Astrocyte of the cerebellum (primary cell): ENCODE measurements at regions not wholly inside any gene's neighbourhood (a gene's known extent, or its start where the extent isn't known, plus 50 kb on each side); places are given as distances from the start of the nearest gene placed in this dataset.

Experiments
- DNase-seq: peaks from one replicate; pipeline ENCODE4 v3.0.0-alpha.2; 2011; ENCODE audit warnings: low read depth
- H3K4me3 ChIP-seq: 2 replicates; pipeline ENCODE4 v1.5.1; 2011; ENCODE audit warnings: mild to moderate bottlenecking, low read depth, low read length, moderate library complexity
- CTCF ChIP-seq: IDR thresholded peaks from 2 replicates; pipeline ENCODE4 v1.5.1; 2012; ENCODE audit warnings: low read length, low read depth, moderate library complexity, mild to moderate bottlenecking; ENCODE audit errors: missing control alignments
- in situ Hi-C: cut with HindIII; loops from 2 replicates; pipeline ENCODE4 v1.10.0; 2017; ENCODE audit warnings: low sequenced_read_pairs

- TF ChIP-seq CTCF = no peak
- DNase-seq = no peak
- no peak overlapping the region for H3K4me3 ChIP-seq
- in situ Hi-C loops = no loop called here
These were observed 415.2 kb upstream of the SGCG start for GRCh38 chr13:22765547-22765946.

DNA sequence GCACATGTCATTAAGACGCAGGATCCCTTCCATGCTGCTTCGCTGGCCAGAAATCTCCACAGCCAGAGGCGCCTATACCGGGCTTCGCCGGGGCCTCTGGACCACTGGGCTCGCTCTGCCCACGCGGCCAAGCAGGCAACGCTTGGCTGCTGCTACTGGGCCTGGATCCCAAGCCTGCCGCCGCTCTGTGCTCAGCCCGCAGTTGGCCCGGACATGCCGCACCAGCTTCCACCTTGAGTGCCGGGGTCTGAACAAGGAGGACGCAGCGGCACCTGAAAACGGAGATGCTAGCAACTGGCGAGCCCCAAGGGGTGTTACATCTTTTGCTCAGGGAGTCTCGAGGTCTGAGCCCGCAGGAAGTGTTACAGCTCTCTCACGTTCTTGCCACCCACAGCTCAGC, 409.9 kb upstream of the SGCG start:
- no peak for TF ChIP-seq CTCF
- DNase-seq = no peak
- in situ Hi-C loops = no loop called here
- H3K4me3 ChIP-seq = no peak overlapping the region

- no peak for TF ChIP-seq CTCF
- H3K4me3 ChIP-seq = no peak overlapping the region
- in situ Hi-C loops = no loop called here
- DNase-seq = no peak
These were observed 407.3 kb upstream of the SGCG start for GRCh38 chr13:22773465-22773864.

- DNase-seq = no peak
- no peak for TF ChIP-seq CTCF
- in situ Hi-C loops = loop anchor here (25.0 kb wide), 1 partner anchor 1139 kb away; no protein-coding TSS in a partner anchor
- no peak overlapping the region for H3K4me3 ChIP-seq
These were observed 404.2 kb upstream of the SGCG start for GRCh38 chr13:22776394-22777186.

GRCh38 chr13:22777207-22777606, 403.6 kb upstream of the SGCG start:
- in situ Hi-C loops = loop anchor here (25.0 kb wide), 1 partner anchor 1140 kb away; no protein-coding TSS in a partner anchor
- TF ChIP-seq CTCF = no peak
- H3K4me3 ChIP-seq = no peak overlapping the region
- DNase-seq = no peak

GRCh38 chr13:22789027-22789593, 391.7 kb upstream of the SGCG start:
- no peak for DNase-seq
- in situ Hi-C loops = loop anchor here (25.0 kb wide), 1 partner anchor 1152 kb away; no protein-coding TSS in a partner anchor
- no peak overlapping the region for H3K4me3 ChIP-seq
- no peak for TF ChIP-seq CTCF
